PFSK-1 (cell line): ENCODE measurements at regions not wholly inside any gene's neighbourhood (a gene's known extent, or its start where the extent isn't known, plus 50 kb on each side); places are given as distances from the start of the nearest gene placed in this dataset.

ENCODE experiments used
- FOXP2 ChIP-seq: optimal IDR thresholded peaks from 2 replicates; pipeline ENCODE3; 2011; ENCODE audit warnings: borderline replicate concordance, control low read depth, inconsistent platforms; ENCODE audit not compliant: insufficient read depth; ENCODE audit errors: extremely low read length, extremely low read depth
- POLR2AphosphoS5 ChIP-seq: IDR thresholded peaks from 2 replicates; pipeline ENCODE4 v1.6.1; 2012; ENCODE audit warnings: low read depth, mild to moderate bottlenecking, control low read depth, low read length, moderate library complexity
- SIN3A ChIP-seq: IDR thresholded peaks from 2 replicates; pipeline ENCODE4 v1.6.1; 2012; ENCODE audit warnings: mild to moderate bottlenecking, low read length, moderate library complexity, borderline replicate concordance; ENCODE audit not compliant: insufficient read depth
- TAF1 ChIP-seq: IDR thresholded peaks from 2 replicates; pipeline ENCODE4 v1.6.1; 2012; ENCODE audit warnings: low read length, control low read depth, borderline replicate concordance; ENCODE audit not compliant: insufficient read depth
- TF ChIP-seq, protein P1 (sequence below), 2 experiments: IDR thresholded peaks; 2 replicates each; pipeline versions ENCODE4 v1.6.1 to v1.8.0; 2011 to 2012; ENCODE audit warnings: low read depth in 2 of 2, low read length in 2 of 2, control low read depth in 1 of 2, inconsistent platforms in 1 of 2, mild to moderate bottlenecking in 1 of 2, moderate library complexity in 1 of 2; ENCODE audit not compliant: insufficient read depth in 1 of 2

- TF ChIP-seq TAF1, result no peak
- no peak for TF ChIP-seq POLR2AphosphoS5
- TF ChIP-seq FOXP2, result no peak
- TF ChIP-seq, protein P1, sequence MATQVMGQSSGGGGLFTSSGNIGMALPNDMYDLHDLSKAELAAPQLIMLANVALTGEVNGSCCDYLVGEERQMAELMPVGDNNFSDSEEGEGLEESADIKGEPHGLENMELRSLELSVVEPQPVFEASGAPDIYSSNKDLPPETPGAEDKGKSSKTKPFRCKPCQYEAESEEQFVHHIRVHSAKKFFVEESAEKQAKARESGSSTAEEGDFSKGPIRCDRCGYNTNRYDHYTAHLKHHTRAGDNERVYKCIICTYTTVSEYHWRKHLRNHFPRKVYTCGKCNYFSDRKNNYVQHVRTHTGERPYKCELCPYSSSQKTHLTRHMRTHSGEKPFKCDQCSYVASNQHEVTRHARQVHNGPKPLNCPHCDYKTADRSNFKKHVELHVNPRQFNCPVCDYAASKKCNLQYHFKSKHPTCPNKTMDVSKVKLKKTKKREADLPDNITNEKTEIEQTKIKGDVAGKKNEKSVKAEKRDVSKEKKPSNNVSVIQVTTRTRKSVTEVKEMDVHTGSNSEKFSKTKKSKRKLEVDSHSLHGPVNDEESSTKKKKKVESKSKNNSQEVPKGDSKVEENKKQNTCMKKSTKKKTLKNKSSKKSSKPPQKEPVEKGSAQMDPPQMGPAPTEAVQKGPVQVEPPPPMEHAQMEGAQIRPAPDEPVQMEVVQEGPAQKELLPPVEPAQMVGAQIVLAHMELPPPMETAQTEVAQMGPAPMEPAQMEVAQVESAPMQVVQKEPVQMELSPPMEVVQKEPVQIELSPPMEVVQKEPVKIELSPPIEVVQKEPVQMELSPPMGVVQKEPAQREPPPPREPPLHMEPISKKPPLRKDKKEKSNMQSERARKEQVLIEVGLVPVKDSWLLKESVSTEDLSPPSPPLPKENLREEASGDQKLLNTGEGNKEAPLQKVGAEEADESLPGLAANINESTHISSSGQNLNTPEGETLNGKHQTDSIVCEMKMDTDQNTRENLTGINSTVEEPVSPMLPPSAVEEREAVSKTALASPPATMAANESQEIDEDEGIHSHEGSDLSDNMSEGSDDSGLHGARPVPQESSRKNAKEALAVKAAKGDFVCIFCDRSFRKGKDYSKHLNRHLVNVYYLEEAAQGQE (IDR thresholded peaks at IDR 0.05; ENCODE audit: insufficient read depth in 1 of 2, low read depth in 2 of 2, low read length in 2 of 2), result no peak
- no peak for TF ChIP-seq SIN3A
Observed at GRCh38 chr19:31138077-31138476, 211.2 kb downstream of the TSHZ3 start.

DNA sequence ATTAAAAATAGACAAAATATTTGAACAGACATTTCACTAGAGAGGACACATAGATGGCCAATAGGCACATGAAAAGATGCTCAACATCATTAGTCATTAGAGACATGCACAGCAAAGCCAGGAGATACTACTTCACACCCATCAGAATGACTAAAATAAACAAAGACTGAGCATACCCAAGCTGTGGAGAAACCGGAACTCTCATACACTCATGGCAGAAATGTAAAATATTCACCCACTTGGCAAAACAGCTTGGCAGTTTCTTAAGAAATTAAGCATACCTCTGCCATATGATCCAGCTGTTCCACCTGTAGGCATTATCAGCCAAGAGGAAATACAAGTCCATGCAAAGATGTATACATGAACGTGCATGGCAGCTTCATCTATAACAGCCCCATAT is 213.4 kb downstream of the TSHZ3 start:
- TF ChIP-seq TAF1, result no peak
- TF ChIP-seq, protein P1 (IDR thresholded peaks at IDR 0.05; ENCODE audit: insufficient read depth in 1 of 2, low read depth in 2 of 2, low read length in 2 of 2), result no peak

DNA sequence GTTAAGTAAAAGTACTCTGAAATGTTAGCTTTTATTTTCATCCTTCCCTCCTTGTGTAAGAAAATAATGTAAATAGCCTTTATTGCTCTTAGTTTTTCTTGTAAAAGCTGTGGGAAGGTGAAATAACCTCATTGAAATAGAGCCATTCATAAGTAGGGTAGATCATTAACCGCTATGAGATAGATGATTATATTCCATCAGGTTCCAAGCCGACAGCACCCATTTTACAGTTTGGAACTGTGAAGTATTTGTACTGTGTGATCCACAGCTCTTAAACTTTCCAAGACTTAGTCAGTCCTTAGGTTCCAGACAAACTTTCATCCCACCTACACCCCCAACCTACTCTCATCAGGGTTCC is 216.5 kb downstream of the TSHZ3 start:
- TF ChIP-seq TAF1 (no peak), POLR2AphosphoS5 (no peak), SIN3A (no peak), FOXP2 (no peak)
- TF ChIP-seq, protein P1 (IDR thresholded peaks at IDR 0.05; ENCODE audit: insufficient read depth in 1 of 2, low read depth in 2 of 2, low read length in 2 of 2), result no peak

DNA sequence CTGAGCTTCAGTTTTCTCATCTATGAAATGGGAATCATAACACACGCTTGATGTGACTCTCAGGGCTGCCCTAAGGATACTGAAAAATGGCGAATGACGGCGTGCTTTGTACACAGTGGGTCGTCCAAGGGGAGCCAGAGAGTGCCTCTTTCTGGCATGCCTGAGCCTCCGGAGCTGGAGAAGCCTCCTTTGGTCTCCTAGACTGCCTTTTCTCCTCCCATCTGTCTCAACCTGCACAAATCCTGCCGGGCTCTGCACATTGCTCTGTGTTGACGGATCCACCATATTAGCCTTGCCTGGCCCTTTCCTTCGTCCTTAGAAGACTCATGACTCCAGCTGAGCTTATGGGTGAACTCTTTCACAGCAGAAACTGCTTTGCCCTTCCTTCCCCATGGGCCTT is 220.9 kb downstream of the TSHZ3 start:
- TF ChIP-seq, protein P1 (IDR thresholded peaks at IDR 0.05; ENCODE audit: insufficient read depth in 1 of 2, low read depth in 2 of 2, low read length in 2 of 2), result no peak
- TF ChIP-seq POLR2AphosphoS5, result no peak
- no peak for TF ChIP-seq SIN3A
- no peak for TF ChIP-seq TAF1
- TF ChIP-seq FOXP2, result no peak

GRCh38 chr19:31127134-31127967 is 221.9 kb downstream of the TSHZ3 start:
- TF ChIP-seq SIN3A, result no peak
- no peak for TF ChIP-seq POLR2AphosphoS5
- TF ChIP-seq, protein P1 (IDR thresholded peaks at IDR 0.05; ENCODE audit: insufficient read depth in 1 of 2, low read depth in 2 of 2, low read length in 2 of 2), result no peak
- TF ChIP-seq FOXP2, result no peak
- no peak for TF ChIP-seq TAF1
